Hematopoietic multipotent progenitor cell treated with erythropoietin and hydrocortisone succinate and interleukin-3 and kit ligand, for 6 days (in vitro differentiated cells): ENCODE measurements at regions not wholly inside any gene's neighbourhood (a gene's known extent, or its start where the extent isn't known, plus 50 kb on each side); places are given as distances from the start of the nearest gene placed in this dataset.

Source experiments
- DNase-seq: peaks from one replicate; pipeline ENCODE4 v3.0.0-alpha.2; 2015

- no peak for DNase-seq
Observed at GRCh38 chr3:101077361-101078011, 84.3 kb upstream of the ABI3BP start.

GRCh38 chr3:101074518-101074917 lies 81.3 kb upstream of the ABI3BP start:
- DNase-seq, result no peak

DNA sequence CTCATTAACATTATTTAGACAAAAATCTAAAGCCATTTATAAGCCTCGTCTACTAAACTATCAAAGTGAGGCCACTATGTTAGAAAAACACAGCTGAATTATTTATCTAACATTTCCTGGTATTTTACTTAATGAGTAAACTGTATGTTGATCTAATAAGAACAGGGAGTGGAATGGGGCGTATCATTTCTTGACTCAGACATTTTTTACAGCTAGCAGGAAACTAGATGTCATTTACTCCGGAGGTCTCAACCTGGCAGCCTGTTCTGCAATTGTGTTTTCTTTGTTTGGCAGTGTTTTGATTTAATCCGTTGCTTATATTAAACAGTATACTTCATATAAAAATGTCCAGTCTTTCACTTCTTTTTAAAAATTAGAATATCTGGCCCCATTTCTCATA lies 79.1 kb upstream of the ABI3BP start:
- DNase-seq, result no peak

- DNase-seq, result no peak
Observed at GRCh38 chr3:101070799-101071121, 77.5 kb upstream of the ABI3BP start.

GRCh38 chr3:101069901-101070798 lies 76.9 kb upstream of the ABI3BP start:
- DNase-seq, result peak; percentile 73

- no peak for DNase-seq
Observed at GRCh38 chr3:101068876-101069606, 75.8 kb upstream of the ABI3BP start.

- no peak for DNase-seq
Observed at GRCh38 chr3:101066711-101067129, 73.5 kb upstream of the ABI3BP start.

- DNase-seq, result no peak
Observed at GRCh38 chr3:101065962-101066361, 72.7 kb upstream of the ABI3BP start.

DNA sequence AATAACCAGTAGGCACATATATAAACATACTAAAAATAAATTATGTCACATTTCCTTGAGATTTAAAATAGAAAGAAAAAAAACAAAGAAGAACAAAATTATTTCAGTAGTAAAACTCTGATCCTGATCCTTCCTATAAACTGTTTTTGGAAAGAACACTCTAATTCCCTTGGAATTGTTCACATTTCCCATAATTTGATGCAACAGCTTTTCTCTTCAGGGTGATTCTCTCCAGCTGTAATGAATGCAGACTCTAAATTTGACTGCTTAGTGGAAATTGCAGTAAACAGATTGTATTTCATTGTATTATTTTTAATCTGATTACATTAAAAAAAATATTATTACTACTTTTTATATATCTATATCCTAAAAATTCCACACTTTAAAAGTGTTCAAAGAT lies 70.2 kb upstream of the ABI3BP start:
- no peak for DNase-seq

DNA sequence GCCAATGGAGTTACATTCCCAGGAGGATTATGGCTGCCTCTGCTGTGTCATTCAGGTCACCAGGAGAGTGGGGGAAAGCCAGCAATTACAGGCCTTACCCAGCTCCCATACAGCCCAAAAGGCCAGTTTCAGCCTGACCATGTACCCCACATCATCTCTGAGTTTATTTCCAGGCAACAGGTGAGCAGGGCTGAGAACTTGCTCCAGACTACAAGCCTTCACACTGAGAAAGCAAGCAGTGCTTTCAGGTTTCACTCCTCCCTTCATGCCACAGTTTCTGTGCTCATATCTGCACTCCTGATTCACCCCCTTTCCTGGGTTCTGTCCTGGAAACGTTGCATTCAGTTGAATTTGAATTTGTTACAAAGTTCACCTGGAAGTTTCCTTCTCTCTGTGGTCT lies 68.1 kb upstream of the ABI3BP start:
- no peak for DNase-seq

- DNase-seq, result no peak
Observed at GRCh38 chr3:101050866-101051265, 57.6 kb upstream of the ABI3BP start.

GRCh38 chr3:101050046-101050445 lies 56.8 kb upstream of the ABI3BP start:
- no peak for DNase-seq

- no peak for DNase-seq
Observed at GRCh38 chr3:101049532-101049931, 56.3 kb upstream of the ABI3BP start.

DNA sequence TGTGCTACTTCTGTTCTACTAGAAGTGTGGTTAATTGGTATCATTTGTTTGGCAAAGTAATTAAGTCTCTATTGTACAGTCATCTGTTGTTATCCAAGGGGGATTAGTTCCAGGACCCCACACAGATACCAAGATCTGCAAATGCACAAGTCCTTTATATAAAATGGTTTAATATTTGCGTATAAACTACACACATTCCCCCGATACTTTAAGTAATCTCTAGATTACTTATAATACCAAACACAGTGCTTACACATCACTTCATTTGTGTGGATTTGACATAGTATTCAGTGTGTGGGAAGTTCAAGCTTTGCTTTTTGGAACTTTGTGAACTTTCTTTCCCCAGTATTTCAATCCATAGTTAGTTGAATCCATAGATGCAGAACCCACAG lies 50.5 kb upstream of the ABI3BP start:
- no peak for DNase-seq

- DNase-seq, result no peak
Observed at GRCh38 chr3:101042996-101043686, 49.9 kb upstream of the ABI3BP start.
